GDM1 (cell line): ENCODE measurements at regions not wholly inside any gene's neighbourhood (a gene's known extent, or its start where the extent isn't known, plus 50 kb on each side); places are given as distances from the start of the nearest gene placed in this dataset.
"Not testable (repeated sequence)": the region's sequence is repeated elsewhere in the genome, so short reads cannot be mapped to it uniquely, and the experiment has no call there.

Source experiments
- DNase-seq: peaks from one replicate; lab custom pipeline; 2025; lab: John Stamatoyannopoulos, UW

DNA sequence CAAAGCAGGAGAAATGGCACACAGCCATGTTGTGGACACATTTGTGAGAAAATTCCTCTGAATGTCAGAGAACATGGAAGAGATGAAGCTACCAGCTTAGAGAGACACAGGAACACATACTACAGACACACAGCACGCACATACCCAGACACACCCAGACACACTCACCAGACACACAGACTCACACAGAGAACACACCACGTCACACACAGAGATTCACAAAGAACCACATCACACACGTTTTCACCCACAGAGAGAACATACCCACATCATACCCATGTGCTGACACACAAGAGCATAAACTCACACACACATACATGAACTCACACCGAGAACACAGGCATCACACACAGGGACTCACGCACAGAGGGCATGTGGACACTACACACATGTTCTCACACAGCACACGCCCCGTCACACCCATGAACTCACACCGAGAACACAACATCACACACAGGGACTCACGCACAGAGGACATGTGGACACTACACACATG lies 124.9 kb downstream of the METRNL start:
- no peak for DNase-seq

DNA sequence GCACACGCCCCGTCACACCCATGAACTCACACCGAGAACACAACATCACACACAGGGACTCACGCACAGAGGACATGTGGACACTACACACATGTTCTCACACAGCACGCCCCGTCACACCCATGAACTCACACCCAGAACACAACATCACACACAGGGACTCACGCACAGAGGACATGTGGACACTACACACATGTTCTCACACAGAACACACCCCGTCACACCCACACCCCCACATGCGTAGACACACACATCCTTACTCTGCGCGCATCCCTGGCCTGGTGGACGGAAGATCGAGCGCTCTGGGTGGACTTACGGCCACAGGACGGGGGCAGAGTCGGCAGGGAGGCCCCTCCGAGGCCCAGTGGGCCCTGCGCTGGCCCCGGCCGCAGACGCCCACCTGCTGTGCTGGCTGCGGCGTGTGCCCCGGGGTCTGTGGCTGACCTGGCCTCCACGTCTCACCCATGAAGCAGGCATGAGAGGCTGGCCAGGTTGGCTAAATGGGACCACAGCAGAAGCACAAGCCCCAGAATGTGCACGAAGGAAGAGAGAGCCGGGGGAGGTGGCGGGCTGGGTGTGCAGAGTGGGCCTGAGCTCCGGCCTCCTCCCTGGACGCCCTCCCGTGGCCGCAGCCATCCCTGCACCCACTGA lies 125.5 kb downstream of the METRNL start:
- not testable (repeated sequence) for DNase-seq

DNA sequence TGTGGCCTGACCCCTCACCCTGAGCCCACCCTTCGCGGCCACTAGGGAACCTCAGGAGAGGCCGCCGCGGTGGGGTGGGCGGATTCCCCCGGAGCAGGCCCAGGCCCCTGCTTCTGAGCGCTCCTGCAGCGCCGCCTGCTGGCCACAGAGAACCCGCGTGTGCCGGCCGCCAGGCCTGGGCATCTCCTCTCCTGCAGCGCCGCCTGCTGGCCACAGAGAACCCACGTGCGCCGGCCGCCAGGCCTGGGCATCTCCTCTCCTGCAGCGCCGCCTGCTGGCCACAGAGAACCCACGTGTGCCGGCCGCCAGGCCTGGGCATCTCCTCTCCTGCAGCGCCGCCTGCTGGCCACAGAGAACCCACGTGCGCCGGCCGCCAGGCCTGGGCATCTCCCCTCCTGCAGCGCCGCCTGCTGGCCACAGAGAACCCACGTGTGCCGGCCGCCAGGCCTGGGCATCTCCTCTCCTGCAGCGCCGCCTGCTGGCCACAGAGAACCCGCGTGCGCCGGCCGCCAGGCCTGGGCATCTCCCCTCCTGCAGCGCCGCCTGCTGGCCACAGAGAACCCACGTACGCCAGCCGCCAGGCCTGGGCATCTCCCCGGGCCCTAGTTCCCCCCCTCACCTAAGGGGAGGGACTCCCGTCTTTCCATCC lies 126.1 kb downstream of the METRNL start:
- DNase-seq, result peak; percentile 58

DNA sequence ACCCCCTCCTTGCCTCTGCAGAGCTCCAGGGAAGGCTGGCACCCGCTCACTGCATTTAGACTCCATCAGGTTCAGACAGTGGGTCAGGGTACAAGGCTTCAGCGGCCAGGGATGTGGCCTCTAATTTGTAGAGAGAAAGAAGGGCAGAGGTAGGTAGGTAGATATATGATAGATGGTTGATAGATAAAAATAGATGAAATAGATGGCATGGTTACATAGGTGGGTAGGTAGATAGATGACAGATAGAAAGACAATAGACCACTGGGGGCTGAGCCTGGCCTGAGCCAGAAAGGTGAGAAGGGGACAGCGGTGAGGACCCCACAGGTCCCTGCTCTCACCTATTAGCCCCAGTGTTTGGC lies 126.6 kb downstream of the METRNL start:
- DNase-seq, result not testable (repeated sequence)

DNA sequence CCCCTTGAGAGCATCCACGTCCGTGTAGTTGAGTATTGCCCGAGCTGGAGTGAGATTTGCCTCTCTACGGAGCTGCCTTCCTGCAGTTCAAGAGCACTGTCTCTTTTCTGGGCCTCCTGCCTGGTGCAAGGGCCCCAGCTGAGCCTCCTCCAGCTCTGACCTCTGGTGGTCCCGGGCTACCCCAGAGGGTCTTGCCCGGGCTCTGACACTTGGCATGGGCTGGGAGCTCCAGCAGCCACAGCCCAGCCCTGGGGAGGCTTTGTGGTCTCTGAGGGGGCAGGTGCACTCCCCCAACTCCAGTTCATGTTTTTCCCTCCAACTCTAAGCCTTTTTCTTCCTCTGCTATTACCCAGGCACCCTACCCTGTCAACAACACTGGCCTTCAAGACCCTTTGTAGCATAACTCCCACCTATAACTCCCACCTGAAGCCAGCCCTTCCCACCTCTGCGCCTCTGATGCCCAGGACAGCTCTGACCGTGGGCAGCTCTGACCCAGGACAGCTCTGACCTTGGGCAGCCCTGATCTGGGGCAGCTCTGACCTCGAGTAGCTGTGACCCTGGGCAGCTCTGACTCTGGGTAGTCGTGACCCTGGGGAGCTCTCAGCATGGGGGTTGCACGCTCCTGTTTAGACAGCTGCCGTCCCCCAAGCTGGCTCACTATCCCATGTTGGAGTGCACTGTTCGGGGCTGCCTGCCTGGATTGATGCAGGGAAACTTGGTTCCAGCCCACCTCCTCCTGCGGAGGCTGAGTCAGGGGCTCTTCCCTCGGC lies 127.6 kb downstream of the METRNL start:
- DNase-seq, result not testable (repeated sequence)

DNA sequence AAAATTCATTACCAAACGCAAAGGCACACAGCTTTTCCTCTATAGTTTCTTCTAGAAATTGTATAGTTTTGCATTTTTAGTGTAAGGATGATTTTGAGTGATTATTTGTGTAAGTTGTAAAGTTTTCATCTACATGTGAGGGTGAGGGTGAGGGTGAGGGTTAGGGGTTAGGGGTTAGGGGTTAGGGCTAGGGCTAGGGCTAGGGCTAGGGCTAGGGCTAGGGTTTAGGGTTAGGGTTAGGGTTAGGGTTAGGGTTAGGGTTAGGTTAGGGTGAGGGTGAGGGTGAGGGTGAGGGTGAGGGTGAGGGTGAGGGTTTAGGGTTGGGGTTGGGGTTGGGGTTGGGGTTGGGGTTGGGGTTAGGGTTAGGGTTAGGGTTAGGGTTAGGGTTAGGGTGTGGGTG lies 167.6 kb downstream of the METRNL start:
- not testable (repeated sequence) for DNase-seq
